Tibial nerve (tissue), 3 donors: ENCODE measurements at regions not wholly inside any gene's neighbourhood (a gene's known extent, or its start where the extent isn't known, plus 50 kb on each side); places are given as distances from the start of the nearest gene placed in this dataset.

Experiments
- POLR2A ChIP-seq, 2 donors: fragments of 450-650 bp; IDR thresholded peaks; one replicate each; pipeline ENCODE4 v1.6.1; 2017; ENCODE audit warnings: antibody characterized with exemption in 2 of 2, mild to moderate bottlenecking in 2 of 2, moderate library complexity in 2 of 2
- TF ChIP-seq, protein P1 (sequence below), 5 experiments: fragments of 200-600 bp in 3 of 5; fragments of 450-650 bp in 2 of 5; sonication (generic) in 3 of 5; IDR thresholded peaks; one replicate each; pipeline ENCODE4 v1.5.1; 2016 to 2019; ENCODE audit warnings: antibody characterized with exemption in 5 of 5, mild to moderate bottlenecking in 3 of 5, moderate library complexity in 2 of 5

DNA sequence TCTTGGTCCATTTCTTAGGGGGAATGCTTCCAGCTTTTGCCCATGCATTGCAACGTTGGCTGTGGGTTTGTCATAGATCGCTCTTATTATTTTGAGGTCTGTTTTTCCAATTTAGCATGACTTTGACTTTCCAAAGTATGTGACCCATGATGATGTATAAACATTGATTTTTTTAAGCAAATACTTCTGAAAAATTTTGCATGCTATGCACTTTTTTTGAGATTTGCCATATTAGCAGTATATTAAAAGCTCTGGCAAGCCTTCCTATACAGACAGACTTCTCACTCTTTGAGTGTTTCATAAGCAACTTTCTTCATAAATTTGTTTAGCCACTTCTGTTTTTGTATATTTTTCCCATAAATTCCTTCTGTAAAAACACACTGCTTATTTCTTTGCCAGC is 746.4 kb upstream of the LCORL start:
- TF ChIP-seq, protein P1, sequence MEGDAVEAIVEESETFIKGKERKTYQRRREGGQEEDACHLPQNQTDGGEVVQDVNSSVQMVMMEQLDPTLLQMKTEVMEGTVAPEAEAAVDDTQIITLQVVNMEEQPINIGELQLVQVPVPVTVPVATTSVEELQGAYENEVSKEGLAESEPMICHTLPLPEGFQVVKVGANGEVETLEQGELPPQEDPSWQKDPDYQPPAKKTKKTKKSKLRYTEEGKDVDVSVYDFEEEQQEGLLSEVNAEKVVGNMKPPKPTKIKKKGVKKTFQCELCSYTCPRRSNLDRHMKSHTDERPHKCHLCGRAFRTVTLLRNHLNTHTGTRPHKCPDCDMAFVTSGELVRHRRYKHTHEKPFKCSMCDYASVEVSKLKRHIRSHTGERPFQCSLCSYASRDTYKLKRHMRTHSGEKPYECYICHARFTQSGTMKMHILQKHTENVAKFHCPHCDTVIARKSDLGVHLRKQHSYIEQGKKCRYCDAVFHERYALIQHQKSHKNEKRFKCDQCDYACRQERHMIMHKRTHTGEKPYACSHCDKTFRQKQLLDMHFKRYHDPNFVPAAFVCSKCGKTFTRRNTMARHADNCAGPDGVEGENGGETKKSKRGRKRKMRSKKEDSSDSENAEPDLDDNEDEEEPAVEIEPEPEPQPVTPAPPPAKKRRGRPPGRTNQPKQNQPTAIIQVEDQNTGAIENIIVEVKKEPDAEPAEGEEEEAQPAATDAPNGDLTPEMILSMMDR (IDR thresholded peaks at IDR 0.05), result no peak
- TF ChIP-seq POLR2A (IDR thresholded peaks at IDR 0.05), result no peak
